Fibroblast of villous mesenchyme (primary cell): ENCODE measurements at regions not wholly inside any gene's neighbourhood (a gene's known extent, or its start where the extent isn't known, plus 50 kb on each side); places are given as distances from the start of the nearest gene placed in this dataset.
"Not testable (repeated sequence)": the region's sequence is repeated elsewhere in the genome, so short reads cannot be mapped to it uniquely, and the experiment has no call there.

Source experiments
- DNase-seq: peaks from one replicate; pipeline ENCODE4 v3.0.0-alpha.2; 2010; ENCODE audit warnings: low read depth
- H3K4me3 ChIP-seq: 2 replicates; pipeline ENCODE4 v1.5.1; 2011; ENCODE audit warnings: low read depth, mild to moderate bottlenecking, low read length
- CTCF ChIP-seq: IDR thresholded peaks from 2 replicates; pipeline ENCODE4 v1.5.1; 2012; ENCODE audit warnings: low read depth, mild to moderate bottlenecking, low read length; ENCODE audit not compliant: insufficient read depth

GRCh38 chr22:12541412-12542170 lies 2986.4 kb upstream of the OR11H1 start:
- H3K4me3 ChIP-seq, DNase-seq: not testable (repeated sequence)

- H3K4me3 ChIP-seq, DNase-seq: not testable (repeated sequence)
These were observed 2974.6 kb upstream of the OR11H1 start for GRCh38 chr22:12553366-12553765.

DNA sequence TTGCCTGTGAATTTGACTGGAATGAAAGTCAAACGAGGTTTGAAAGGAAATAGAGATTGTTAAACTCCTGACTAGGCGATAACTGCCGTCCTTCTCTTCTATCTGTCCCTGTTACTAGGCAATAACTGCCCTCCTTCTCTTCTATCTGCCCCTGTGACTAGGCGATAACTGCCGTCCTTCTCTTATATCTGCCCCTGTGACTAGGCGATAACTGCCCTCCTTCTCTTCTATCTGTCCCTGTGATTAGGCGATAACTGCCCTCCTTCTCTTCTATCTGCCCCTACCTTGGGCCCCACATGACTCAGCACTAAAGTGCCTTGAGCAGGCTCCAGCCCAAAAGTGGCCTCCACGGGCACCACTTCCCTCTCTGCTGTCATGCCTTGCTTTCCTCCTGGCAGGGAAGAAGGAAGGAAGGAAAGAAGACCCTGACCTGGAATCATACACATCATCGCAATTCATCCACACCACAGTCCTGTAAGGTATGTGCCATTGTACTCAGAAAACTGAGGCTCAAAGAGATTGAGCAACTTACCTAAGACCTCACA lies 2973.3 kb upstream of the OR11H1 start:
- H3K4me3 ChIP-seq, DNase-seq: not testable (repeated sequence)

GRCh38 chr22:12571500-12571899 lies 2956.5 kb upstream of the OR11H1 start:
- not testable (repeated sequence) for H3K4me3 ChIP-seq, DNase-seq

- H3K4me3 ChIP-seq, DNase-seq: not testable (repeated sequence)
These were observed 2948.3 kb upstream of the OR11H1 start for GRCh38 chr22:12579655-12580054.

- DNase-seq, H3K4me3 ChIP-seq: not testable (repeated sequence)
These were observed 2943.5 kb upstream of the OR11H1 start for GRCh38 chr22:12584457-12584856.

- not testable (repeated sequence) for DNase-seq, H3K4me3 ChIP-seq
These were observed 2943.1 kb upstream of the OR11H1 start for GRCh38 chr22:12584874-12585273.

- H3K4me3 ChIP-seq, DNase-seq: not testable (repeated sequence)
These were observed 2932.3 kb upstream of the OR11H1 start for GRCh38 chr22:12595724-12596123.

GRCh38 chr22:12597778-12598177 lies 2930.2 kb upstream of the OR11H1 start:
- not testable (repeated sequence) for DNase-seq, H3K4me3 ChIP-seq

DNA sequence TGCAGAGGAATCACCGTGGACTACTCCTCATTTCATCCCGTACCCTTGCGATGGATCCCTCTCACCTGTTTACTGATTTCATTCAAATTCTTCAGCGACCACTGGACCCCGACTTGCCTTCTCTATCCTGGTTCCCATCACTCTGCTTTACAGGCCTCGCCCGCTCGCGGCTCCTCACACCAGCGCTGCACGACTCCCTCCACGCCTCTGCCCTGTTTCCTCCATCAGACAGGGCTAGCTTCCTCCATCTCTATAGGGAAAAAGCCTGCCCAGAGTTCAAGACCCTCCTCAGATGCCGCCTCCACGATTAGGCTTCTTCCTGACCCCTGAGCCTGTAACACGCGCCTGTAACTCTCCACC lies 2926.5 kb upstream of the OR11H1 start:
- peak; percentile 5 for DNase-seq
- peak overlapping the region; percentile 97 for H3K4me3 ChIP-seq

DNA sequence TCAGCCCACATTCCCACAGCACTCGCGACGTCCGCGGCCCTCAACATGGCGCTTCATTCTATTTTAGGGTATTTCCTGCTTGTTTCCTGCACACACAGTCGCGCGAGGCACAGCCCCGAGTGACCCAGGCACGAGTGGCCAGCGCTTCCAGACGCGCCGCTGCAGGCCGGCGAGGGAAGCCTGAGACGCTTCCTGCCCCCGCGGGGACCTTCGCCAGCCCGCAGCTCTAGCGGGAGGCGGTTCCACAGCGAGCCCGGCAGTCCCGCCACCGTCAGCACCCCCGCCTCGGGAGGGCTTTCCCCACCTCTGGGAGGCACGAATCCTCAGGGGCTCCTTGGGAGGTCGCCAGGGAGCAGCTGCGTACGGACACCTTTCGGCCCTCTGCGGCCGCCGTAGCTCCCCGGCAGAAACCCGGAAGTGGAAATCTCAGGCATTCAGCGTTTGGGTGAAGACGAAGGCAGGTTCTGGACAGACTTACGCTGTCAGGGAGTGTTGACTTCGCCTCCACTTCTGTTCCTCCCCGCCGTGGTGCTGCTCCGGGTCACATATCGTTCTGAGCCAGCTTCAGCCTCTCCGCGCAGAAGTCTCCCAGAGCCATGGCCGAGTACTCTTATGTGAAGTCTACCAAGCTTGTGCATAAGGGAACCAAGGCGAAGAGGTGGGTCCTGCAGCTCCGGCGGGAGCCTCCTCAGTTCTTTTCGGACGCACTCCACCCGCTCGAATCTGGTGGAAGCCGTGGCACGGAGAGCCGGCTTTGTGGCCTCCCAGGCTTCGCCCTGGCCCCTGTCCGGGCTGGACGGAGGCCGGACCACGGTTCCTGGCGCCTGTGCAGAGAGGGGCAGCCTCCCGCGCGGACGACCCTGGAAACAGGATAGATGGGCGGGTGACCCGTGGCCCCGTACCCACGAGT lies 2925.9 kb upstream of the OR11H1 start:
- DNase-seq: peak; percentile 97
- peak overlapping the region; percentile 97 for H3K4me3 ChIP-seq
- no peak for TF ChIP-seq CTCF

- peak overlapping the region; percentile 27 for H3K4me3 ChIP-seq
- not testable (repeated sequence) for DNase-seq
These were observed 2924.6 kb upstream of the OR11H1 start for GRCh38 chr22:12603399-12603798.

- not testable (repeated sequence) for H3K4me3 ChIP-seq, DNase-seq
These were observed 2924.2 kb upstream of the OR11H1 start for GRCh38 chr22:12603833-12604232.

- not testable (repeated sequence) for H3K4me3 ChIP-seq, DNase-seq
These were observed 2919.5 kb upstream of the OR11H1 start for GRCh38 chr22:12608454-12608853.
